Natural killer cell (primary cell): ENCODE measurements at regions not wholly inside any gene's neighbourhood (a gene's known extent, or its start where the extent isn't known, plus 50 kb on each side); places are given as distances from the start of the nearest gene placed in this dataset.

Experiments
- ATAC-seq, 3 donors: fragments of 150-1000 bp in 2 of 3; fragments of 200-7000 bp in 1 of 3; cut with Tn5 transposase; 1 replicate in 1 of 3; 2 replicates in 2 of 3; pipeline ENCODE4 v1.10.0; 2021; ENCODE audit warnings: mild to moderate bottlenecking in 2 of 3, moderate library complexity in 2 of 3
- DNase-seq, 2 donors: peaks; one replicate each; pipeline versions ENCODE4 v3.0.0 to v3.0.0-alpha.2; 2013 to 2021; ENCODE audit warnings: mixed read lengths in 1 of 2
- H3K27ac ChIP-seq: one replicate; pipeline ENCODE4 v1.5.1; 2013; ENCODE audit warnings: mild to moderate bottlenecking, low read length
- H3K27me3 ChIP-seq: one replicate; pipeline ENCODE4 v1.6.1; 2013; ENCODE audit warnings: low read length; ENCODE audit not compliant: control insufficient read depth, insufficient read depth
- H3K36me3 ChIP-seq: one replicate; pipeline ENCODE4 v1.6.1; 2013; ENCODE audit warnings: low read length; ENCODE audit not compliant: control insufficient read depth, insufficient read depth
- H3K4me1 ChIP-seq: one replicate; pipeline ENCODE4 v1.6.1; 2013; ENCODE audit warnings: low read length; ENCODE audit not compliant: control insufficient read depth, insufficient read depth
- H3K4me3 ChIP-seq: one replicate; pipeline ENCODE4 v1.5.1; 2013; ENCODE audit warnings: low read length
- H3K9me3 ChIP-seq: one replicate; pipeline ENCODE4 v1.6.1; 2013; ENCODE audit warnings: low read length; ENCODE audit not compliant: control insufficient read depth, insufficient read depth
- H3K27ac Mint-ChIP-seq, 2 donors: one replicate each; pipeline ENCODE4 v1.8.0; 2022; ENCODE audit warnings: mild to moderate bottlenecking in 2 of 2, mixed read lengths in 2 of 2, moderate library complexity in 1 of 2
- H3K27me3 Mint-ChIP-seq, 2 donors: one replicate each; pipeline ENCODE4 v1.8.0; 2022; ENCODE audit warnings: low read depth in 2 of 2, mixed read lengths in 2 of 2
- H3K36me3 Mint-ChIP-seq: one replicate; pipeline ENCODE4 v1.8.0; 2022; ENCODE audit warnings: mixed read lengths
- H3K4me1 Mint-ChIP-seq, 2 donors: one replicate each; pipeline ENCODE4 v1.8.0; 2022; ENCODE audit warnings: mixed read lengths in 2 of 2
- H3K4me3 Mint-ChIP-seq: one replicate; pipeline ENCODE4 v1.8.0; 2022; ENCODE audit warnings: mild to moderate bottlenecking, moderate library complexity, mixed read lengths
- H3K9me3 Mint-ChIP-seq, 2 donors: one replicate each; pipeline ENCODE4 v1.8.0; 2022; ENCODE audit warnings: mixed read lengths in 2 of 2
- WGBS: methylation state at CpG from one replicate; pipeline ENCODE4 v1.1.7; 2013; ENCODE audit warnings: missing lambda C conversion rate; ENCODE audit not compliant: insufficient coverage; 5-methylcytosine and 5-hydroxymethylcytosine counted together
- intact Hi-C: fragments of 100-400 bp; cut with micrococcal nuclease; formaldehyde crosslinking; loops from one replicate; pipeline ENCODE4 v1.14.2; 2022
- TF ChIP-seq, protein P1 (sequence below): fragments of 200-600 bp; IDR thresholded peaks from one replicate; pipeline ENCODE4 v1.8.0; 2022; ENCODE audit warnings: antibody characterized with exemption

DNA sequence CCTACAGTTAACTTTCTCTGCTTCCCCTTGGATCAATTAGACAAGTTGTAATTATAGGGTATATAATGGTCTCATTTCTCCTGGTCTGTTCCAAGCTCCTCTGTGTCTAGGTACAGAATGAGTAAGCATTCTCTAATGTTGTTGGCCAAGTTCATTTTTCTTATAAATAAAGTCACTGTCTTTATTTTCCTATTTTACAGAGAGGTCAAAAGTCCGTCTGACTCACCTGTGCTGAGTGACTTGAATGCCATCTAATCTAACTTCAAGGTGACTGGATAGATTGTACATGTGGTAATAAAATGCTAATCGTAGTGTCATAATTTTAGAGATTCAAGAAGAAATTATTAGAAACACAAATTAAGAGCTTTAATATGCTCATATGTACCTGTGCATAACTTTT is 500.2 kb downstream of the PDCD6IP start:
- ATAC-seq (no peak), DNase-seq (no peak)
- H3K9me3 Mint-ChIP-seq: no peaks in the 10 kb centered on the region
- H3K27me3 Mint-ChIP-seq: peaks cover 13 to 25% of the 10 kb centered on the region in 2 donors
- no peak overlapping the region for H3K4me3 ChIP-seq
- no peak overlapping the region for H3K27ac ChIP-seq
- no peaks in the 10 kb centered on the region for H3K36me3 ChIP-seq
- no peaks in the 10 kb centered on the region for H3K9me3 ChIP-seq
- H3K4me1 ChIP-seq: no peaks in the 10 kb centered on the region
- H3K4me1 Mint-ChIP-seq: no peaks in the 10 kb centered on the region
- WGBS: 83% methylated on average over 1 of the region's 2 CpGs
- intact Hi-C loops: no loop called here
- no peaks in the 10 kb centered on the region for H3K27me3 ChIP-seq
- TF ChIP-seq, protein P1, sequence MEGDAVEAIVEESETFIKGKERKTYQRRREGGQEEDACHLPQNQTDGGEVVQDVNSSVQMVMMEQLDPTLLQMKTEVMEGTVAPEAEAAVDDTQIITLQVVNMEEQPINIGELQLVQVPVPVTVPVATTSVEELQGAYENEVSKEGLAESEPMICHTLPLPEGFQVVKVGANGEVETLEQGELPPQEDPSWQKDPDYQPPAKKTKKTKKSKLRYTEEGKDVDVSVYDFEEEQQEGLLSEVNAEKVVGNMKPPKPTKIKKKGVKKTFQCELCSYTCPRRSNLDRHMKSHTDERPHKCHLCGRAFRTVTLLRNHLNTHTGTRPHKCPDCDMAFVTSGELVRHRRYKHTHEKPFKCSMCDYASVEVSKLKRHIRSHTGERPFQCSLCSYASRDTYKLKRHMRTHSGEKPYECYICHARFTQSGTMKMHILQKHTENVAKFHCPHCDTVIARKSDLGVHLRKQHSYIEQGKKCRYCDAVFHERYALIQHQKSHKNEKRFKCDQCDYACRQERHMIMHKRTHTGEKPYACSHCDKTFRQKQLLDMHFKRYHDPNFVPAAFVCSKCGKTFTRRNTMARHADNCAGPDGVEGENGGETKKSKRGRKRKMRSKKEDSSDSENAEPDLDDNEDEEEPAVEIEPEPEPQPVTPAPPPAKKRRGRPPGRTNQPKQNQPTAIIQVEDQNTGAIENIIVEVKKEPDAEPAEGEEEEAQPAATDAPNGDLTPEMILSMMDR: no peak
- no peaks in the 10 kb centered on the region for H3K36me3 Mint-ChIP-seq
- no peak overlapping the region for H3K27ac Mint-ChIP-seq
- no peak overlapping the region for H3K4me3 Mint-ChIP-seq

DNA sequence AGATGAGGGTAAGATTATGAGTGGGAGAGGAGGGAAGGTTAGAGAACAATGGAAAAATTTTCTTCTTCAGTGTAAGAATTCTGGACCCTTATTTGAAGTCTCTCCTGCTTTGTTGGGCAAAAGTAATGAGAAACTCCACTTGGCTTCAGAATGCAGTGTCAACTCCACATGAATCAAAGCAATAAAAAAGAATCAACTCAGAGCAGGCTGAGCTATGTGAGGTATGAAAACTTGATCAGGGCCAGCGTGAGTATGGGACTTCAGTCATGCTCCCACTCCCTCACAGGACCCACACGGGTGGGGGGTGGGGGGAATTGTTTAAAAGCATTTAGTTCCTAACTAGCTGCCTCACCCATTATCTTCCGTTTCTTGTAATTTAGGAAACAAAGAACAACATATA is 502.2 kb downstream of the PDCD6IP start:
- no peaks in the 10 kb centered on the region for H3K36me3 Mint-ChIP-seq
- H3K27me3 ChIP-seq: no peaks in the 10 kb centered on the region
- intact Hi-C loops: no loop called here
- H3K9me3 Mint-ChIP-seq: no peaks in the 10 kb centered on the region
- no peaks in the 10 kb centered on the region for H3K9me3 ChIP-seq
- no peak overlapping the region for H3K4me3 ChIP-seq
- H3K27me3 Mint-ChIP-seq: peaks cover 13 to 26% of the 10 kb centered on the region in 2 donors
- ATAC-seq (no peak), DNase-seq (no peak)
- no peaks in the 10 kb centered on the region for H3K4me1 Mint-ChIP-seq
- TF ChIP-seq, protein P1: no peak
- no peak overlapping the region for H3K4me3 Mint-ChIP-seq
- no peak overlapping the region for H3K27ac ChIP-seq
- H3K27ac Mint-ChIP-seq: no peak overlapping the region
- H3K36me3 ChIP-seq: no peaks in the 10 kb centered on the region
- H3K4me1 ChIP-seq: no peaks in the 10 kb centered on the region
- no CpG with 5 or more reads among the region's 3 CpGs for WGBS

DNA sequence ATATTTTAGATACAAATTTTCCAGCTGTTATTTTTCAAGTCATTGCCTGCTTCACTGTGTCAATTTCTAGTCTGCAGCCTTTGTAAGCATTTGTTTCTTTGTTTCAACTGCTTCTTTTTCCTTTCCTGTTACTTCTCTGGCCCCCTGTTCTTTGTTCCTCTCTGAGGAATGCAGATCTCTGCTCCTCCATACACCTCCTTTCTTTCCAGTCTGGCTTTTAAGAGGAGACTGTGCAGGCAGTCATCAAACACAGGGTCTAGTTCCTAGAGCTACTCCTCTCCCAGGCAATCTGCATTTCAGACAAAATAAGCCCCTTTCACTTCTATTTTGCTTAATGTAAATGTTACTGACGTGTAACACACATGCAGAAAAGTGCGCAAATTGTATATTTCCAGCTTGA is 502.9 kb downstream of the PDCD6IP start:
- Mint-ChIP-seq H3K4me3 (no peak overlapping the region), H3K27ac (no peak overlapping the region), H3K9me3 (no peaks in the 10 kb centered on the region), H3K36me3 (no peaks in the 10 kb centered on the region), H3K27me3 (peaks cover 13 to 26% of the 10 kb centered on the region in 2 donors), H3K4me1 (no peaks in the 10 kb centered on the region)
- no peak for ATAC-seq
- WGBS: 91% methylated on average over 2 of the region's 2 CpGs
- Histone ChIP-seq H3K9me3 (no peaks in the 10 kb centered on the region), H3K4me1 (no peaks in the 10 kb centered on the region), H3K27me3 (no peaks in the 10 kb centered on the region), H3K27ac (no peak overlapping the region), H3K36me3 (no peaks in the 10 kb centered on the region), H3K4me3 (no peak overlapping the region)
- DNase-seq: no peak
- intact Hi-C loops: no loop called here
- TF ChIP-seq, protein P1: no peak

DNA sequence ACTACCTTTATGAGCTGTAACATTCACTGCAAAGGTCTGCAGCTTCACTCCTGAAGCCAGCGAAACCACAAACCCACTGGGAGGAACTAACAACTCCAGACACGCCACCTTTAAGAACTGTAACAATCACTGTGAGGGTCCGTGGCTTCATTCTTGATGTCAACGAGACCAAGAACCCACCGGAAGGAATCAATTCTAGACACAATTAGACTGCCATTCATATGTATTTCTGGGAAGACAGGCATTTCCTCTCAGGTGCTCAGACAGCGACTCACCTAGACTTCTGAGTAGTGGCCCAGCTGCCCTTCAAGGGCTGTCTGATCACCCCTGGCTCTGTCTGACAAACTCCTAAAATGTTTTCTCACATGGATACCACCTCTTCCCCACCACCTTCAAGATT is 506.8 kb downstream of the PDCD6IP start:
- no peaks in the 10 kb centered on the region for H3K4me1 ChIP-seq
- no peak for ATAC-seq
- H3K27me3 ChIP-seq: no peaks in the 10 kb centered on the region
- Mint-ChIP-seq H3K36me3 (no peaks in the 10 kb centered on the region), H3K27me3 (peaks cover 2 to 10% of the 10 kb centered on the region in 2 donors), H3K4me3 (no peak overlapping the region), H3K27ac (no peak overlapping the region), H3K4me1 (no peaks in the 10 kb centered on the region), H3K9me3 (no peaks in the 10 kb centered on the region)
- no peaks in the 10 kb centered on the region for H3K9me3 ChIP-seq
- no peak overlapping the region for H3K27ac ChIP-seq
- no peak for DNase-seq
- TF ChIP-seq, protein P1: no peak
- H3K4me3 ChIP-seq: no peak overlapping the region
- intact Hi-C loops: no loop called here
- no peaks in the 10 kb centered on the region for H3K36me3 ChIP-seq
- WGBS: 23% methylated on average over 6 of the region's 6 CpGs
